ENCODE measurements at regions not wholly inside any gene's neighbourhood (a gene's known extent, or its start where the extent isn't known, plus 50 kb on each side); places are given as distances from the start of the nearest gene placed in this dataset.

DNA sequence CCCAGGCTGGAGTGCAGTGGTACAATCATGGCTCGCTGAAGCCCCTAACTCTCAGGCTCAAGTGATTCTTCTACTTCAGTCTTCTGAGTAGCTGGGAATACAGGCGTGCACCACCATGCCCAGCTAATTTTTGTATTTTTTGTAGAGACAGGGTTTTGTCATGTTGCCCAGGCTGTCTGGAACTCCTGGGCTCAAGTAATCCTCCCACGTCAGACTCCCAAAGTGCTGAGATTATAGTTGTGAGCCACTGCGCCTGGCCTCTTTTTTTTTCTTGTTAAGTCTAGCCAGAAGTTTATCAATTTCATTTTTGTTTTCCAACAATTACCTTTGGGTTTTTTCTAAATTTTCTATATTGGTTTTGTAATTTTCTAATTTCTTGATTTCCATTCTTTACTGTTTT, 100.6 kb downstream of the GC start:
- no peaks in the 10 kb centered on the region for H3K9me3 ChIP-seq (ENCODE audit: insufficient read depth, low read depth, low read length)
- no CpG with 5 or more reads among the region's 4 CpGs for WGBS (ENCODE audit: extremely low coverage, insufficient coverage, insufficient read length)
- no peak overlapping the region for H3K14ac ChIP-seq (ENCODE audit: low read length)

DNA sequence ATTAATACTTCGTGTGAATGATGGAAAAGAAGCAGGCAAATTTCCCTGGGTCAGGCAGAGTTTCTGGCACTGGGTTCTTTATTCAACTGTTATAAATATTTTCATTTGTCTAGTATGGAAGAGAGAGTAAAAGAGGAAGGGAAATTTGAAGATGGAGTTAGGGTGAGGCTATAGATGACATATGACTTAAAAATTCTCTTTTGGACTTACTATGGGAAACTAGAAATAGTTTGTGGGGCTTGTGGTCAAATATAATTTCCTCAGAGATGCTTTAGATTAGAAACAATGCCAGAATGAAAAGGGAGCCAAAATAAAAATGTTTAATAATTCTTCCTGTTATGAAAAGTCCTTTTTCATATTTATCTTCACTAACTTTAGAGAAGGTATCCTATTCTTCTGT, 103.2 kb downstream of the GC start:
- no peaks in the 10 kb centered on the region for H3K36me3 ChIP-seq (ENCODE audit: control insufficient read depth in 1 of 2, insufficient read depth in 2 of 2, low read length in 2 of 2)
- no CpG with 5 or more reads among the region's 1 CpG for WGBS (ENCODE audit: extremely low coverage, insufficient coverage, insufficient read length)
- H3K4ac ChIP-seq (ENCODE audit: low read depth, low read length): no peak overlapping the region

More for the DNA sequence above, 100.6 kb downstream of the GC start:
- Histone ChIP-seq H3K18ac (ENCODE audit: low read length) (no peak overlapping the region), H3K4me2 (ENCODE audit: low read length) (no peak overlapping the region), H3K79me1 (ENCODE audit: low read length) (no peaks in the 10 kb centered on the region), H2BK5ac (ENCODE audit: low read depth, low read length, poor library complexity) (no peak overlapping the region), H2BK12ac (ENCODE audit: low read length) (no peak overlapping the region), H2BK120ac (ENCODE audit: insufficient read depth, low read length, poor library complexity) (no peak overlapping the region), H4K12ac (ENCODE audit: low read depth, low read length) (no peak overlapping the region), H3K23ac (ENCODE audit: low read length) (no peak overlapping the region), H3K36me3 (ENCODE audit: control insufficient read depth in 1 of 2, insufficient read depth in 2 of 2, low read length in 2 of 2) (no peaks in the 10 kb centered on the region), H2AK5ac (ENCODE audit: low read length) (no peak overlapping the region), H3K4ac (ENCODE audit: low read depth, low read length) (no peak overlapping the region), H3K27me3 (ENCODE audit: insufficient read depth, low read length) (no peaks in the 10 kb centered on the region), H3K4me1 (ENCODE audit: control insufficient read depth in 1 of 2, insufficient read depth in 2 of 2, low read length in 2 of 2) (no peaks in the 10 kb centered on the region), H3K9ac (ENCODE audit: low read length) (no peak overlapping the region), H4K91ac (ENCODE audit: low read depth, low read length) (no peak overlapping the region), H3K27ac (ENCODE audit: low read depth, low read length) (no peak overlapping the region), H3K4me3 (ENCODE audit: low read depth, low read length) (no peak overlapping the region), H3K79me2 (ENCODE audit: control insufficient read depth, insufficient read depth, low read length, poor library complexity) (no peaks in the 10 kb centered on the region), H2AFZ (ENCODE audit: insufficient read depth, low read length, poor library complexity) (no peak overlapping the region), H4K8ac (ENCODE audit: low read depth, low read length) (no peak overlapping the region)
- DNase-seq: no peak

DNA sequence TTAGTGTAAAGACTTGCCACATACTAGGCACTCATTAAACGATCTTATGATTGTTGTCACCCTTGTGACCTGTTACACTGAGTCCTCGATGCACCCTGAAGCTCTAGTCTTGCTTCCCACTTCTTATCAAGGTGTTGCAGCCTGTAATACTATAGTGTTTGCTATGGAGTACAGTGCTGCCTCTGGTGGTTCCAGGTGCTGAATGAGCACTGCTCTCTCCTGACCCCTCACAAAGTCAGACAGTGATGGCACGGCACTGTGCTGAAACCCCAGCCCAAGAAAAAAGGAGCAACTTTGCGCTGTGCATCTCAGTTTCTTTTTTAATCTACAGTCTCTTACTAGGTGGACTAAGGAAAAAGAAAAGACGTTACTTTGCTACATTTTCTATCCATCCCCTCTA, 106.3 kb downstream of the GC start:
- H3K4ac ChIP-seq (ENCODE audit: low read depth, low read length): no peak overlapping the region
- H3K14ac ChIP-seq (ENCODE audit: low read length): no peak overlapping the region
- no peak overlapping the region for H2AK5ac ChIP-seq (ENCODE audit: low read length)
- no peak overlapping the region for H3K9ac ChIP-seq (ENCODE audit: low read length)
- H3K79me1 ChIP-seq (ENCODE audit: low read length): no peaks in the 10 kb centered on the region
- no peak overlapping the region for H2BK5ac ChIP-seq (ENCODE audit: low read depth, low read length, poor library complexity)
- no peak for DNase-seq
- no peaks in the 10 kb centered on the region for H3K9me3 ChIP-seq (ENCODE audit: insufficient read depth, low read depth, low read length)
- no peak overlapping the region for H3K27ac ChIP-seq (ENCODE audit: low read depth, low read length)
- H3K4me3 ChIP-seq (ENCODE audit: low read depth, low read length): no peak overlapping the region
- H3K4me2 ChIP-seq (ENCODE audit: low read length): no peak overlapping the region
- H2AFZ ChIP-seq (ENCODE audit: insufficient read depth, low read length, poor library complexity): no peak overlapping the region
- H4K12ac ChIP-seq (ENCODE audit: low read depth, low read length): no peak overlapping the region
- no peak overlapping the region for H4K8ac ChIP-seq (ENCODE audit: low read depth, low read length)
- H3K27me3 ChIP-seq (ENCODE audit: insufficient read depth, low read length): no peaks in the 10 kb centered on the region
- H2BK120ac ChIP-seq (ENCODE audit: insufficient read depth, low read length, poor library complexity): no peak overlapping the region
- no peak overlapping the region for H3K18ac ChIP-seq (ENCODE audit: low read length)
- H4K91ac ChIP-seq (ENCODE audit: low read depth, low read length): no peak overlapping the region
- no peaks in the 10 kb centered on the region for H3K79me2 ChIP-seq (ENCODE audit: control insufficient read depth, insufficient read depth, low read length, poor library complexity)
- no peak overlapping the region for H2BK12ac ChIP-seq (ENCODE audit: low read length)
- no peaks in the 10 kb centered on the region for H3K4me1 ChIP-seq (ENCODE audit: control insufficient read depth in 1 of 2, insufficient read depth in 2 of 2, low read length in 2 of 2)
- WGBS (ENCODE audit: extremely low coverage, insufficient coverage, insufficient read length): no CpG with 5 or more reads among the region's 5 CpGs
- no peaks in the 10 kb centered on the region for H3K36me3 ChIP-seq (ENCODE audit: control insufficient read depth in 1 of 2, insufficient read depth in 2 of 2, low read length in 2 of 2)
- H3K23ac ChIP-seq (ENCODE audit: low read length): no peak overlapping the region

More for the DNA sequence above, 103.2 kb downstream of the GC start:
- Histone ChIP-seq H3K9ac (ENCODE audit: low read length) (no peak overlapping the region), H3K4me1 (ENCODE audit: control insufficient read depth in 1 of 2, insufficient read depth in 2 of 2, low read length in 2 of 2) (no peaks in the 10 kb centered on the region), H2AK5ac (ENCODE audit: low read length) (no peak overlapping the region), H2BK12ac (ENCODE audit: low read length) (no peak overlapping the region), H2BK120ac (ENCODE audit: insufficient read depth, low read length, poor library complexity) (no peak overlapping the region), H3K18ac (ENCODE audit: low read length) (no peak overlapping the region), H3K27me3 (ENCODE audit: insufficient read depth, low read length) (no peaks in the 10 kb centered on the region), H2AFZ (ENCODE audit: insufficient read depth, low read length, poor library complexity) (no peak overlapping the region), H2BK5ac (ENCODE audit: low read depth, low read length, poor library complexity) (no peak overlapping the region), H3K4me3 (ENCODE audit: low read depth, low read length) (no peak overlapping the region), H4K12ac (ENCODE audit: low read depth, low read length) (no peak overlapping the region), H3K23ac (ENCODE audit: low read length) (no peak overlapping the region), H3K79me2 (ENCODE audit: control insufficient read depth, insufficient read depth, low read length, poor library complexity) (no peaks in the 10 kb centered on the region), H3K9me3 (ENCODE audit: insufficient read depth, low read depth, low read length) (no peaks in the 10 kb centered on the region), H3K4me2 (ENCODE audit: low read length) (no peak overlapping the region), H4K8ac (ENCODE audit: low read depth, low read length) (no peak overlapping the region), H3K79me1 (ENCODE audit: low read length) (no peaks in the 10 kb centered on the region), H3K27ac (ENCODE audit: low read depth, low read length) (no peak overlapping the region), H4K91ac (ENCODE audit: low read depth, low read length) (no peak overlapping the region), H3K14ac (ENCODE audit: low read length) (no peak overlapping the region)
- DNase-seq: no peak

DNA sequence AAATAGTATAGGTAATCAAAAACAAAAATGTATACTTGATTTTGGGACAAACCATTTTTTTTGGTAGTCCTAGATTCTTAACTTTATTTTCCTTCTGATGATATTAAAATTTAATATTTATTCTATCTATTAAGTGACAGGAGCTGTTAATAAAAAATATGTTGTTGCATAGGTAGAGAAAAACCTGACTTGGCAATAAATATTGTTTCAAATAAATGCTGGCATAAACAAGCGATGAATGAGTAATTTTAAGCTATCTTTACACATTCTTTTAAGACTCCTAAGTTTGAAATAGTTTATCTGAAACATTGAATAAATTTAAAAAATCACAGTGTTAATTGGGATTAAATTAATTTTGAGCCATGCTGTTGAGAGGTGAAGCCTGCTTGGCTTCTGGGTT, 114.6 kb downstream of the GC start:
- H3K23ac ChIP-seq (ENCODE audit: low read length): no peak overlapping the region

More for the DNA sequence above, 114.6 kb downstream of the GC start:
- Histone ChIP-seq H3K4ac (ENCODE audit: low read depth, low read length) (no peak overlapping the region), H3K4me2 (ENCODE audit: low read length) (no peak overlapping the region), H3K18ac (ENCODE audit: low read length) (no peak overlapping the region), H3K9me3 (ENCODE audit: insufficient read depth, low read depth, low read length) (no peaks in the 10 kb centered on the region), H3K4me1 (ENCODE audit: control insufficient read depth in 1 of 2, insufficient read depth in 2 of 2, low read length in 2 of 2) (peaks cover 2% of the 10 kb centered on the region in 2 experiments), H3K27me3 (ENCODE audit: insufficient read depth, low read length) (no peaks in the 10 kb centered on the region), H3K36me3 (ENCODE audit: control insufficient read depth in 1 of 2, insufficient read depth in 2 of 2, low read length in 2 of 2) (no peaks in the 10 kb centered on the region), H3K14ac (ENCODE audit: low read length) (no peak overlapping the region), H3K9ac (ENCODE audit: low read length) (no peak overlapping the region), H4K8ac (ENCODE audit: low read depth, low read length) (no peak overlapping the region), H2AK5ac (ENCODE audit: low read length) (no peak overlapping the region), H3K79me2 (ENCODE audit: control insufficient read depth, insufficient read depth, low read length, poor library complexity) (no peaks in the 10 kb centered on the region), H3K79me1 (ENCODE audit: low read length) (no peaks in the 10 kb centered on the region), H3K4me3 (ENCODE audit: low read depth, low read length) (no peak overlapping the region), H4K91ac (ENCODE audit: low read depth, low read length) (no peak overlapping the region), H2AFZ (ENCODE audit: insufficient read depth, low read length, poor library complexity) (no peak overlapping the region), H2BK120ac (ENCODE audit: insufficient read depth, low read length, poor library complexity) (no peak overlapping the region), H2BK5ac (ENCODE audit: low read depth, low read length, poor library complexity) (no peak overlapping the region), H4K12ac (ENCODE audit: low read depth, low read length) (no peak overlapping the region), H3K27ac (ENCODE audit: low read depth, low read length) (no peak overlapping the region), H2BK12ac (ENCODE audit: low read length) (no peak overlapping the region)
- WGBS (ENCODE audit: extremely low coverage, insufficient coverage, insufficient read length): no CpG with 5 or more reads among the region's 1 CpG
- no peak for DNase-seq
